Ascending aorta (tissue), 2 donors: ENCODE measurements at regions not wholly inside any gene's neighbourhood (a gene's known extent, or its start where the extent isn't known, plus 50 kb on each side); places are given as distances from the start of the nearest gene placed in this dataset.

ENCODE experiments used
- DNase-seq, 2 donors: peaks; one replicate each; pipeline ENCODE4 v3.0.0-alpha.2; 2019; ENCODE audit warnings: low spot score in 2 of 2
- H3K27ac ChIP-seq, 2 donors: fragments of 200-600 bp; sonication (generic); one replicate each; pipeline ENCODE4 v1.5.1; 2016 to 2017; ENCODE audit warnings: mild to moderate bottlenecking in 1 of 2
- H3K27me3 ChIP-seq: fragments of 200-600 bp; sonication (generic); one replicate; pipeline ENCODE4 v1.5.1; 2017
- H3K36me3 ChIP-seq, 2 donors: fragments of 200-600 bp; sonication (generic); one replicate each; pipeline ENCODE4 v1.5.1; 2016
- H3K4me1 ChIP-seq, 2 donors: fragments of 200-600 bp; sonication (generic); one replicate each; pipeline ENCODE4 v1.5.1; 2016 to 2017; ENCODE audit warnings: mild to moderate bottlenecking in 1 of 2
- H3K4me3 ChIP-seq, 2 donors: fragments of 200-600 bp; sonication (generic); one replicate each; pipeline ENCODE4 v1.5.1; 2016 to 2017; ENCODE audit warnings: mild to moderate bottlenecking in 1 of 2
- H3K9me3 ChIP-seq, 2 donors: fragments of 200-600 bp; sonication (generic); one replicate each; pipeline ENCODE4 v1.5.1; 2016
- intact Hi-C: fragments of 100-400 bp; cut with DNase I; formaldehyde crosslinking; loops from one replicate; pipeline ENCODE4 v1.15.1; 2023
- TF ChIP-seq, protein P1 (sequence below), 3 experiments: fragments of 200-600 bp in 2 of 3; fragments of 450-650 bp in 1 of 3; sonication (generic) in 2 of 3; IDR thresholded peaks; one replicate each; pipeline ENCODE4 v1.5.1; 2016 to 2019; ENCODE audit warnings: antibody characterized with exemption in 3 of 3, mild to moderate bottlenecking in 1 of 3, moderate library complexity in 1 of 3

DNA sequence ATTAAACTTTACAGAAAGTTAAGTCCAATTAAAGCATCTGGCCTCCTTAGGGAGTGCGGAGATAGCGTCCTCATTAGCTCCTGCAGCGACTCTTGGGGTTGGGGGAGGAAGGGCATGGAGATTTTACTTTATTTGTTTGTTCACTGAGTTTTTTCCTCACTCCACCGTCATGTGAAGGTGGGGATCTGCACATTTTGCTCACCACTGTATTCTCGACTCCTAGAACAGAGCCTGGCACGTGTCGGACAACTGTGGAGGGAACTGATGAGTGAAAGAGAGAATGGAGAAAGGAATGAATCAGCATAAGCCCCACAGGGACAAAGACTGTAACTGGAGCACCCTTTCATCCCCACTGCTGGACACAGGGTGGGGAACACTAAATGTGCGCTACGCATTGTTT lies 205.1 kb upstream of the TSHZ3 start:
- TF ChIP-seq, protein P1, sequence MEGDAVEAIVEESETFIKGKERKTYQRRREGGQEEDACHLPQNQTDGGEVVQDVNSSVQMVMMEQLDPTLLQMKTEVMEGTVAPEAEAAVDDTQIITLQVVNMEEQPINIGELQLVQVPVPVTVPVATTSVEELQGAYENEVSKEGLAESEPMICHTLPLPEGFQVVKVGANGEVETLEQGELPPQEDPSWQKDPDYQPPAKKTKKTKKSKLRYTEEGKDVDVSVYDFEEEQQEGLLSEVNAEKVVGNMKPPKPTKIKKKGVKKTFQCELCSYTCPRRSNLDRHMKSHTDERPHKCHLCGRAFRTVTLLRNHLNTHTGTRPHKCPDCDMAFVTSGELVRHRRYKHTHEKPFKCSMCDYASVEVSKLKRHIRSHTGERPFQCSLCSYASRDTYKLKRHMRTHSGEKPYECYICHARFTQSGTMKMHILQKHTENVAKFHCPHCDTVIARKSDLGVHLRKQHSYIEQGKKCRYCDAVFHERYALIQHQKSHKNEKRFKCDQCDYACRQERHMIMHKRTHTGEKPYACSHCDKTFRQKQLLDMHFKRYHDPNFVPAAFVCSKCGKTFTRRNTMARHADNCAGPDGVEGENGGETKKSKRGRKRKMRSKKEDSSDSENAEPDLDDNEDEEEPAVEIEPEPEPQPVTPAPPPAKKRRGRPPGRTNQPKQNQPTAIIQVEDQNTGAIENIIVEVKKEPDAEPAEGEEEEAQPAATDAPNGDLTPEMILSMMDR (IDR thresholded peaks at IDR 0.05), result no peak
- Histone ChIP-seq H3K4me1 (no peaks in the 10 kb centered on the region), H3K27me3 (no peaks in the 10 kb centered on the region), H3K36me3 (no peaks in the 10 kb centered on the region), H3K9me3 (no peaks in the 10 kb centered on the region), H3K27ac (no peak overlapping the region), H3K4me3 (no peak overlapping the region)
- intact Hi-C loops, result no loop called here
- DNase-seq, result no peak

DNA sequence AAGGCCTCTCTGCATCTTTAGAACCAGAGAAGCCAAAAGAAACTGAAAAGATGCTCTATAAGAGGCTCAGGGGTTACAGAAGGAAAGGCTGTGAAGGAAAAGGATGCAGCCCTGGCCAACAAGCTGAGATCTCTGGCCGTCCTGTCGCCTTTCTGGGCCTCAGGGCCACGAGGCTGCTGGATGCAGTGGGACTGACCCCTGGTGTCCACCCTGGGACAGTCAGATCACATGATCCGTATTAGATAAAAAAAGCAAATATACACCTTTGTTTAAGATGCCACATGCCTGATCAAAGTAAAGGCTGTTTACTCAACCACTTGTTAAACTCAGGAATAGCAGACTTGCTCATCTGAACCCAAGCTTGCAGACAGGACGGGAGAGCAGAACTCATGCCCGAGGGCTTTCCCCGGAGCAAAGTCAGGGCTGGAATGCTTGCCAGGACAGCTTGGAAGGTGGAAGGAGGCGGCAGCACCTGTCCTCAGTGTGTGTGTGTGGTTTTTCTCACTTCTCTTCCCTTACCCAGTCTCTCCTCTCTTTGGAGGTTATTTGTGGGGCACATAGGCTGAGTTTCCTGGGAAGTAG lies 206.5 kb upstream of the TSHZ3 start:
- Histone ChIP-seq H3K27ac (no peak overlapping the region), H3K4me3 (no peak overlapping the region), H3K9me3 (no peaks in the 10 kb centered on the region), H3K36me3 (no peaks in the 10 kb centered on the region), H3K4me1 (no peaks in the 10 kb centered on the region), H3K27me3 (no peaks in the 10 kb centered on the region)
- intact Hi-C loops, result no loop called here
- TF ChIP-seq, protein P1 (IDR thresholded peaks at IDR 0.05), result no peak
- DNase-seq, result no peak

DNA sequence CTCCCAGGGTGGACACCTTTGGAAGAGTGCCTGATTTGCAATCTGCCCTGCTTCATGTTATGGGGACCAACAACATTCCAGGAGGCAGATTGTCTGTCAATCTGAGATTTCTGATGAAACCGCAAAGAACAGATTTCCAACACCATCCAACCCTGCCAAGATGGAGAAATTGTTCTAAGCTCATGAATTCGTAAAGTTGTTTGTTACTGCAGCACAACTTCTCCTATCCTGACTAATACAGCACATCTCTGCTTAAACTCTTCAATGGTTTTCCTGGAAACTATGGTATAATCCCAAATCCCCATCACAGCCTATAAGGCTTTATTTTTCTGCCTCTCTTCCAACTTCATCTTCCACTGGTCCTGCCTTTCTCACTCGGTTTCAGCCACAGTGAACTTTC lies 210.3 kb upstream of the TSHZ3 start:
- no peaks in the 10 kb centered on the region for H3K27me3 ChIP-seq
- H3K9me3 ChIP-seq, result no peaks in the 10 kb centered on the region
- H3K36me3 ChIP-seq, result no peaks in the 10 kb centered on the region
- H3K4me1 ChIP-seq, result no peaks in the 10 kb centered on the region
- TF ChIP-seq, protein P1 (IDR thresholded peaks at IDR 0.05), result no peak
- H3K27ac ChIP-seq, result no peak overlapping the region
- DNase-seq, result no peak
- intact Hi-C loops, result no loop called here
- no peak overlapping the region for H3K4me3 ChIP-seq

DNA sequence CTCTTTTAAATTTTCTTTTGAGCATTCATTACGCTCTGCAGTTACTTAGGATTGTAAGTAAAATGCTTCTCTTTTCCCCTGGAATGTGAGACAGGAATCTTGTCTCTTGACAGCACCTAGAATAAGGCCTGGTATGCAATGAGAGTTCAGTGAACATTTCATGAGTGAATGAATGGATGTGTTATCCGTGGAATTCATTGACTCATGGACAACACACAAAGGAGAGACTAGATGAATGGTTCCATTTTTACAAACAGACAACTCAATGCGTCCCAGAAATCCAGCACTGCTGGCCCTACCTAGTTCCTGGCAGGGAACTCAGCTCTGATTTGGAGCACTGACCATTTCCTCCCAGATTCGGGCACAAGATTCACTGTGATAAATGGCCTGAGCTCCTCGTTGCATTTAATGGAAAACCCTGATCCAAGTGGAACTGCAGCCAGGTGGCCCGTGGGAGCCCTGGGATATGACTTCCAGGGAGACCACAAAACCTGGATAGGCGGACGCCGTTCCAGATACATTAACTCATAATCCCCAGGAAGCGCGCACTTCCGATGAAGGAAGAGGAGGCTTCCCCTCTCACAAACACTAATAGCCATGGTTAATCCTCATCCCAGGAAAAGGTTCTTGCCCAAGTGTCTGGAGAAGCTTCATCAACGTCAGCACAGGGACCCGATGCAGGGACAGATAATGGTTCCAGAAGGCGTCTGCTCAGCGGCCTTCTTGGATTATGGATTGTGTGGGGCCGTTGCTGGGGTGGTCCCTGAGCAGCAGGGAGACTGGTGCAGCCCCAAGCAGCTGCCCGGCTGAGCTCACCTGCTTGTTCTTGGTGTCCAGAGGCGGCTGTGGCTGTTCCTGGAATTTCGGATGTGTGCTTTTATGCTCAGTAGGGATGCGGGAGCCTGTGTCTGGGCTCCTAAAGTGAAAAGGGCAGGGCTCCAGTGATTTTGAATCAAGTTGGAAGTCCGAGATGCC lies 211.1 kb upstream of the TSHZ3 start:
- H3K27ac ChIP-seq, result no peak overlapping the region
- intact Hi-C loops, result no loop called here
- no peak for DNase-seq
- TF ChIP-seq, protein P1 (IDR thresholded peaks at IDR 0.05), result no peak
- H3K27me3 ChIP-seq, result no peaks in the 10 kb centered on the region
- H3K4me1 ChIP-seq, result no peaks in the 10 kb centered on the region
- no peaks in the 10 kb centered on the region for H3K36me3 ChIP-seq
- H3K9me3 ChIP-seq, result no peaks in the 10 kb centered on the region
- H3K4me3 ChIP-seq, result no peak overlapping the region

DNA sequence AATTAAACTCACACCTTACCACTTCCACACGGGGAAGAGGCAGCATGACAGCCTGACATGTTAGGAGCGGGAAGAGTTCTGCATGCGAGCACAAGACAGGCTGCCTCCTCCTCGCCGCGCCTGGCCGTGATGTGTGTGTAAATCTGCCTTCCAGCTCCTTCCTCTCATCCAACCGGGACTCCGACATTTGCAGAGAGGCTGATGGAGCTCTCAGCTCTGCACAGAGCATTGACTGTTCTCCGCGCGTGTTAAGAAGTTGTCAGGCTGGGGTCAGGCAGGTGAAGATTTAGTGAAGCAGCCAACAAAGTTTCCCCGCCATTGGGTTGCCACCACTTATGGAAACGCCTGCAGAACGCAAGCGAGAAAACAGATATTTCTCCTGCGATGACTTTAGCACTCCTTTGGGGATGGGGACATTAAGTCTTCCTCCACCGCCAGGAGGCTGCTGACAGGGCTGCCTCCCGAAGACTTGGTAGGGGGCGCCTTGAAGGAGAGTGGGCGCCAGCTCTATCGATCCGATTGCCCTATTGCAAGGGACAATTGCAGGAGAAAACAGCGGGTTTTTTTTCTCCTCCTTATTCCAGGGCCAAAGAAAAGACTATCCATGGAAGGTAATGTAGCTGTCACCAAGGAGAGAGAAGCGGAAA lies 213.9 kb upstream of the TSHZ3 start:
- DNase-seq, result no peak
- TF ChIP-seq, protein P1 (IDR thresholded peaks at IDR 0.05), result no peak
- H3K27me3 ChIP-seq, result no peaks in the 10 kb centered on the region
- H3K36me3 ChIP-seq, result no peaks in the 10 kb centered on the region
- no peaks in the 10 kb centered on the region for H3K9me3 ChIP-seq
- no peak overlapping the region for H3K27ac ChIP-seq
- intact Hi-C loops, result no loop called here
- no peak overlapping the region for H3K4me3 ChIP-seq
- H3K4me1 ChIP-seq, result no peaks in the 10 kb centered on the region
